Neural cell (in vitro differentiated cells): ENCODE measurements at regions not wholly inside any gene's neighbourhood (a gene's known extent, or its start where the extent isn't known, plus 50 kb on each side); places are given as distances from the start of the nearest gene placed in this dataset.
"Not testable (repeated sequence)": the region's sequence is repeated elsewhere in the genome, so short reads cannot be mapped to it uniquely, and the experiment has no call there.

Experiments
- H2AFZ ChIP-seq: fragments of 200-600, 300-800 bp; sonication (generic), shearing (Covaris generic); 2 replicates; pipeline ENCODE4 v1.6.0; 2014; ENCODE audit warnings: low read depth, mild to moderate bottlenecking, antibody characterized with exemption, low read length, moderate library complexity
- H3F3A ChIP-seq: fragments of 200-600 bp; shearing (Covaris generic); 2 replicates; pipeline ENCODE4 v1.6.1; 2016; ENCODE audit warnings: mild to moderate bottlenecking, moderate library complexity, mixed read lengths, antibody characterized with exemption, low read length; ENCODE audit not compliant: insufficient read depth, poor library complexity, severe bottlenecking
- H3K27ac ChIP-seq: fragments of 200-600, 300-800 bp; sonication (generic), shearing (Covaris generic); 2 replicates; pipeline ENCODE4 v1.5.1; 2014; ENCODE audit warnings: mild to moderate bottlenecking, low read length, moderate library complexity
- H3K27me3 ChIP-seq: fragments of 300-800, 200-600 bp; sonication (generic), shearing (Covaris generic); 2 replicates; pipeline ENCODE4 v1.6.0; 2014; ENCODE audit warnings: mild to moderate bottlenecking, low read depth, low read length, moderate library complexity; ENCODE audit not compliant: insufficient read depth
- H3K36me3 ChIP-seq: fragments of 300-800, 200-600 bp; sonication (generic), shearing (Covaris generic); 2 replicates; pipeline ENCODE4 v1.5.1; 2014; ENCODE audit warnings: mild to moderate bottlenecking, antibody characterized with exemption, low read length, moderate library complexity; ENCODE audit not compliant: insufficient read depth
- H3K4me2 ChIP-seq: fragments of 300-800, 200-600 bp; sonication (generic), shearing (Covaris generic); 2 replicates; pipeline ENCODE4 v1.6.0; 2014; ENCODE audit warnings: mild to moderate bottlenecking, low read length
- H3K4me3 ChIP-seq: fragments of 300-800, 200-600 bp; sonication (generic), shearing (Covaris generic); 2 replicates; pipeline ENCODE4 v1.5.1; 2014; ENCODE audit warnings: mild to moderate bottlenecking, low read length, moderate library complexity
- H3K79me2 ChIP-seq: fragments of 200-600 bp; shearing (Covaris generic); replicated peaks from 2 replicates; pipeline ENCODE4 v1.6.0; 2014; ENCODE audit warnings: mild to moderate bottlenecking, low read length, moderate library complexity; ENCODE audit not compliant: insufficient read depth
- H3K9ac ChIP-seq: fragments of 300-800, 200-600 bp; sonication (generic), shearing (Covaris generic); 2 replicates; pipeline ENCODE4 v1.6.1; 2016; ENCODE audit warnings: mild to moderate bottlenecking, low read length, mixed read lengths
- H3K9me2 ChIP-seq: fragments of 200-600 bp; shearing (Covaris generic); 2 replicates; pipeline ENCODE4 v1.6.1; 2016; ENCODE audit warnings: mild to moderate bottlenecking, low read length, mixed read lengths; ENCODE audit not compliant: insufficient read depth
- H3K9me3 ChIP-seq: fragments of 200-600, 300-800 bp; sonication (generic), shearing (Covaris generic); 2 replicates; pipeline ENCODE4 v1.6.1; 2016; ENCODE audit warnings: mild to moderate bottlenecking, mixed run types, low read length, moderate library complexity, mixed read lengths
- H4K20me1 ChIP-seq: fragments of 200-600 bp; shearing (Covaris generic); 2 replicates; pipeline ENCODE4 v1.6.1; 2016; ENCODE audit warnings: mild to moderate bottlenecking, mixed run types; ENCODE audit not compliant: insufficient read depth
- CTCF ChIP-seq: fragments of 450-650 bp; IDR thresholded peaks from 2 replicates; pipeline ENCODE4 v1.5.1; 2014; ENCODE audit warnings: antibody characterized with exemption, mild to moderate bottlenecking, moderate library complexity; ENCODE audit not compliant: poor library complexity, severe bottlenecking
- EP300 ChIP-seq: fragments of 450-650 bp; conservative IDR thresholded peaks from 2 replicates; pipeline ENCODE4 v1.6.1; 2014; ENCODE audit warnings: antibody characterized with exemption, mild to moderate bottlenecking, moderate library complexity; ENCODE audit not compliant: poor library complexity, severe bottlenecking
- EZH2 ChIP-seq: fragments of 200-600, 300-800 bp; shearing (Covaris generic), sonication (generic); IDR thresholded peaks from 2 replicates; pipeline ENCODE4 v1.6.1; 2014; ENCODE audit warnings: antibody characterized with exemption, low read length, borderline replicate concordance, mild to moderate bottlenecking; ENCODE audit not compliant: insufficient read depth, poor library complexity, severe bottlenecking
- MXI1 ChIP-seq: fragments of 450-650 bp; conservative IDR thresholded peaks from 2 replicates; pipeline ENCODE4 v1.6.1; 2014; ENCODE audit warnings: antibody characterized with exemption, mild to moderate bottlenecking; ENCODE audit not compliant: poor library complexity, severe bottlenecking
- POLR2AphosphoS5 ChIP-seq: IDR thresholded peaks from 2 replicates; pipeline ENCODE4 v1.6.1; 2012
- RAD21 ChIP-seq: fragments of 450-650 bp; conservative IDR thresholded peaks from 2 replicates; pipeline ENCODE4 v1.6.1; 2014; ENCODE audit warnings: antibody characterized with exemption, mild to moderate bottlenecking, moderate library complexity
- REST ChIP-seq: IDR thresholded peaks from 2 replicates; pipeline ENCODE4 v1.6.1; 2012; ENCODE audit warnings: borderline replicate concordance
- SMC3 ChIP-seq: fragments of 450-650 bp; conservative IDR thresholded peaks from 2 replicates; pipeline ENCODE4 v1.6.1; 2014; ENCODE audit warnings: antibody characterized with exemption, mild to moderate bottlenecking, moderate library complexity; ENCODE audit not compliant: poor library complexity
- TAF1 ChIP-seq: IDR thresholded peaks from 2 replicates; pipeline ENCODE4 v1.6.1; 2012; ENCODE audit warnings: low read depth

GRCh38 chr9:107569174-107569573 lies 79.6 kb upstream of the KLF4 start:
- H3K79me2 ChIP-seq: no peaks in the 10 kb centered on the region
- no peaks in the 10 kb centered on the region for H4K20me1 ChIP-seq
- H2AFZ ChIP-seq: no peak overlapping the region
- H3K27ac ChIP-seq: no peak overlapping the region
- no peaks in the 10 kb centered on the region for H3K9me2 ChIP-seq
- no peaks in the 10 kb centered on the region for H3K36me3 ChIP-seq
- H3K27me3 ChIP-seq: no peaks in the 10 kb centered on the region
- no peak for TF ChIP-seq MXI1
- no peak for TF ChIP-seq TAF1
- TF ChIP-seq REST: no peak
- no peak for TF ChIP-seq EZH2
- no peak for TF ChIP-seq CTCF
- no peak for TF ChIP-seq EP300
- no peak for TF ChIP-seq SMC3
- no peak for TF ChIP-seq RAD21
- no peak for TF ChIP-seq POLR2AphosphoS5
- H3F3A ChIP-seq: no peaks in the 10 kb centered on the region
- H3K4me2 ChIP-seq: no peak overlapping the region
- no peaks in the 10 kb centered on the region for H3K9me3 ChIP-seq
- no peak overlapping the region for H3K4me3 ChIP-seq
- H3K9ac ChIP-seq: no peak overlapping the region

- not testable (repeated sequence) for H3F3A ChIP-seq, H4K20me1 ChIP-seq, H3K79me2 ChIP-seq, H3K9me3 ChIP-seq, H3K9me2 ChIP-seq, H3K27ac ChIP-seq, H3K4me3 ChIP-seq, H2AFZ ChIP-seq, H3K36me3 ChIP-seq, H3K27me3 ChIP-seq, H3K4me2 ChIP-seq, H3K9ac ChIP-seq
Observed at GRCh38 chr9:107568406-107568805, 78.8 kb upstream of the KLF4 start.

GRCh38 chr9:107567462-107567861 lies 77.9 kb upstream of the KLF4 start:
- Histone ChIP-seq H3K27me3 (no peaks in the 10 kb centered on the region), H3K4me2 (no peak overlapping the region), H3K9ac (no peak overlapping the region), H3K36me3 (no peaks in the 10 kb centered on the region), H3K79me2 (no peaks in the 10 kb centered on the region), H2AFZ (no peak overlapping the region), H3K9me2 (no peaks in the 10 kb centered on the region), H3K9me3 (no peaks in the 10 kb centered on the region), H3K4me3 (no peak overlapping the region), H3F3A (no peaks in the 10 kb centered on the region), H3K27ac (no peak overlapping the region), H4K20me1 (no peaks in the 10 kb centered on the region)
- TF ChIP-seq EP300 (no peak), TAF1 (no peak), SMC3 (no peak), REST (no peak), CTCF (no peak), EZH2 (no peak), POLR2AphosphoS5 (no peak), MXI1 (no peak), RAD21 (no peak)
